Left renal pelvis (tissue), 4 donors: ENCODE measurements at regions not wholly inside any gene's neighbourhood (a gene's known extent, or its start where the extent isn't known, plus 50 kb on each side); places are given as distances from the start of the nearest gene placed in this dataset.
"Not testable (repeated sequence)": the region's sequence is repeated elsewhere in the genome, so short reads cannot be mapped to it uniquely, and the experiment has no call there.

Experiments
- DNase-seq, 4 donors: peaks; one replicate each; pipeline ENCODE4 v3.0.0-alpha.2; 2013; ENCODE audit warnings: low read depth in 4 of 4, low spot score in 3 of 4

DNA sequence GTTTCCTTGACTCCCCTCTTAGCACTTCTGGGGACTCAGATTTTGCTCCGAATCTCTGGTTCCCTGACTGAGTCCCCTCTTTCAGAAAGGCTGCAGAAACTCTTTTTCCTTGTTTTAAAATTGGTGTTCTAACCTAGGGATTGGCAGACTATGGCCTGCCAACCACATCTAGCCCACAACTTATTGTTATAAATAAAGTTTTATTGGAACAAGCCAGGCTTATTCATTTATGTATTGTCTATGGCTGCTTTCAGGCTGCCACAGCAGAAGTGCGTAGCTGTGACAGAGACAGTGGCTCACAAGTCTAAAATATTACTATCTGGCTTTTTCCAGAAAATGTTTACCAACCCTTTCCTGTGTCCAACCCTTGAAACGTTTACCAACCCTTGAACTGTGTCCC, 81.7 kb downstream of the IER5 start:
- no peak for DNase-seq

DNA sequence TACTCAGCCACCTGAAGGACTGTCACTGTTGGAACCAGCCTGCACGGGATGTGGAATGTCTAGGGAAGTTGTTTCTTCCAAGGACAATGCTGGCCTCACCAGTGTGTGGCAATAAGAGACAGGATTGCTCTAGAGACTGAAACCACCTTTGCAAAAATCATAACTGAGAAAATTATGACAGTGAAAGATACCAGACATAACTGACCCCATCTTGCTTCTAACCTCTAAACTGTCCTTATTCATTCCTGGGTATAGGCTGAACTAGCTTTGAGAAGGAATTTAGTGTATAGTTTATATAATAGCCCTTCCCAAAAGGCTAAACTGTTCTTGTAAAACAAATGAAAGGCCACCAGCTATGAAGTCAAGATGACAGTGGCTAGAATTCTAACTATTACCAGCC, 83.6 kb downstream of the IER5 start:
- DNase-seq: no peak

DNA sequence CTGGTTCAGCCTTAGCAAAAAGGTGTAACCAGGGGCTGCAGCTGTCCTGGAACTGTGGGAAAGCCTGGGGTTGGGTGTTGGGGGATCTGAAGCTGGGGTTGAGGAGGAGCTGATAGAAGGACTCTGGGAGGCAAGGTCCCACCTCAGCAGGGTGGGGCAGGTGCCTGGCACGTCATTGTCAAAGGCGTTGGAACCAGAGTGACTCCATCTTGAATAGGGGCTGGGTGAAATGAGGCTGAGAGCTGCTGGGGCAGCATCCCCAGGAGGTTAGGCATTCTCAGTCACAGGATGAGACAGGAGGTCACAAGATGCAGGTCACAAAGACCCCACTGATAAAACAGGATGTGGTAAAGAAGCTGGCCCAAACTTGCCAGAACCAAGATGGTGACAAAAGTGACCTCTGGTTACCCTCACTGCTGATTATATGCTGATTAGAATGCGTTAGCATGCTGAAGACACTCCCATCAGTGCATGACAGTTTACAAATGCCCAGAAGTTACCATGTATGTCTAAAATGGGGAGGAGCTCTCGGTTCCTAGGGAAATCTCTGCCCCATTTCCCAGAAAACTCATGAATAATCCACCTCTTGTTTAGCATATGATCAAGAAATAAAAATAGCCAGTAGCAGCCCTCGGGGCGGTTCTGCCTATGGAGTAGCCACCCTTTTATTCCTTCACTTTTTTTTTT, 85.4 kb downstream of the IER5 start:
- no peak for DNase-seq

DNA sequence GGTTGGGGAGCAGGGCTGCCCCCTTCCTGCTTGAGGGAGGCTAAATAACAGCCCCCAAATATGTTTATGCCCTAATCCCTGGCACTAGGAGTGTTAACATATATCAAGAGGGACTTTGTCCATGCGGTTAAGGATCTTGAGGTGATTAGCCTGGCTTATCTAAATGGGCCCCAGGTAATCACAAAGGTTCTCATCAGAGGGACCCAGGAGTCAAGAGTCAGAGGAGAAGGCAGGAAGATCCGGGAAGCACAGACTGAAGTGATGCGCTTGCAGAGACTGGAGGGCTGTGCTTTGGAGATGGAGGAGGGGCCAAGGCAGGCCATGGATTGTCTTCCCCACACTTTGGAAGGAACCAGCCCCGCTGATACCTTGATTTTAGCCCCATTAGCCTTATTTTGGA, 86.4 kb downstream of the IER5 start:
- no peak for DNase-seq

DNA sequence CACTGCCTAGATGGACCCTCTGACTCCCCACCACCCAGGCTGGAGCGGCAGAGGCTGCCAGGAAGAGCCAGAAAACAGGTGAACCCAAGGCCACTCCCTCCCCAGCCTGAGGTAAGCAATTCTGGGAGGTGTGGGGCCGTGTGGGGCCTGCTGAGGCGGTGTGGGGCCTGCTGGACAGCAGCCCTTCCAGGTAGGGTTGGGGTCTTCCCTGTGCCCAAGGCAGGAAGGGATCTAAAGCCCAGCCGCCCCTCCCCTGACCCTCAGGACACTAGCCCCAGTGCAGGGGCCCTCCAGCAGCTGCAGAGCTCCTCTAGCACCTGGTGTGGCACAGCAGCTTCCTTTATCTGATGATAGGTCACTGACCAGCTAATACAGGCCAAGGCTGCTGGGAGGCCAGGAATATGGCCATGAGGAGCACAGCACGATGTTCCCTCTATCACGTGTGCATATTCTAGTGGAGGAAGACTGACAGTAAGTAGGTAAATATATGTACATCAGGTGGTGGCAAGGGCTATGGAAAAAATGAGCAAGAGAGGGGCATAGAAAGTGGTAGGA, 86.9 kb downstream of the IER5 start:
- DNase-seq: no peak

DNA sequence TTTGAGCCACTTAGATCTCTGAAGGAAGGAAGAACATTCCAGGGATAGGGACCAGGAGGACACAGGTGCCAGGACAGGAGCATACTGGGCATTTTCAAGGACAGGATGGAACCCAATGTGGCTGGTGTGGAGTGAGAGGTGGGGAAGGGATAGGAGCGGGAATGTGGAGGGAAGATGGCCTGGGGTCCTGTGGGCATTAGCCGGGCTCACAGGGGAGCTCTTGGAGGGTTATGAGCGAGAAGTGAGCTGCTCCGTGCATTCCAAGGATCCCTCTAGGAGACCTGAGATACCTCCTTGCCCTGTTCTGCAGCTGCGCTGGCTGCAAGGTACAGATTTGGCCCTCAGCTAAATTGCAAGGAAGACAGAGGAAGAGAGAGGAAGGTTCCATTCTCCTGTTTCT, 87.5 kb downstream of the IER5 start:
- no peak for DNase-seq

DNA sequence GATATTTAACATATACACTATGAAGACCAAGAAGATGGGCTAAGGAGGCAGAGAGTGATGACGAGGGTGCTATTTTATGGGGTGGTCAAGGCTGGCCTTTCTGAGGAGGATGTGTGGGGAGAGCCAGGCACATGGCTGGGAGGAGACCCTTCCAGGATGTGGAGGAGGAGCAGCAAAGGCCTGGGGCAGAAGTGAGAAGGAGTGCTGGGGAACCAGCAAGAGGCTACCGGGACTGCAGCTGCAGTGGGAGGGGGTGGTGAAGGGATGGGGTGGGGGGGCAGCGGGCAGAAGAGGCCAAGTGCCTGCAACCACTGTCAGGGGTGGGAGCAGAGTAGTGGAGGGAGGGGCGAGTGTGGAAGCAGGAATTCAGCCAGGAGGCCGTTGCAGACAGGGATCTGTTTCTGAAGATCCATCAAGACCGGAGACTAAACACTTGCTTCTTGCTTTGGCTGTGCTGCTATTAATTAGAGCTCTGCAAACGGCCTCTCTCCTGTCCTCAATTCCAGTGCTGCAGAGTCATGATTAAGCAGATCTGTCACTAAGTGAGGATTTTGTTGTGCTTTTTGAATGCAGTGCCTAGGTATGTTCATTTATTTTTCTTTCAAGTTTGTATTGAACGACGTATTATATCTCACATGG, 89.9 kb downstream of the IER5 start:
- DNase-seq: no peak

DNA sequence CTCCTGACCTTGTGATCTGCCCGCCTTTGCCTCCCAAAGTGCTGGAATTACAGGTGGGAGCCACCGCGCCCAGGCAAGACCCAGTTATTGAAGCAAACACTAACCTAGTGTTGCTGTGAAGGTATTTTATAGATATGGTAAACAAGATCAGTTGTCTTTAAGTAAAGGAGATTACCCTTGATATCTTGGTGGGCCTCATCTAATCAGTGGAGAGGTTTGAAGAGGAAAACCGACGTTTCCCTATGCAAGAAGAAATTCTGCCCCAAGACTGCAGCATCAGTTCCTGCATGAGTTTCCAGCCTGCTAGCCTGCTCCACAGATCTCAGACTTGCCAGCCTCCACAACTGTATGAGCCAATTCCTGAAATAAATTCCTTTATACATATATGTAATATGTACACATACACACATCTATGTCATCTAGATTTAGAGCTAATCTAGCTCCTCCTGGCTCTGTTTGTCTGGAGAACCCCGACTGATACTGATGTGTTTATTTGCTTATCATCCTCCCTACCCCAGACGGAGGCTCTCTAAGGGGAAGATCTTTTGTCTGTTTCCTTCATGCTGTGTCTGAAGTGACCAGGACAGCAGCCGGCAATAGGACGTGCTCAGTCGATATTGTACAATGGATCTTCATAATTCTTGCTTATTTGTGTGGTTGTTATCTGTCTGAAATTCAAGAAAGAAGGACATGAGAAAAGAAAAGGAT, 90.9 kb downstream of the IER5 start:
- DNase-seq: no peak

DNA sequence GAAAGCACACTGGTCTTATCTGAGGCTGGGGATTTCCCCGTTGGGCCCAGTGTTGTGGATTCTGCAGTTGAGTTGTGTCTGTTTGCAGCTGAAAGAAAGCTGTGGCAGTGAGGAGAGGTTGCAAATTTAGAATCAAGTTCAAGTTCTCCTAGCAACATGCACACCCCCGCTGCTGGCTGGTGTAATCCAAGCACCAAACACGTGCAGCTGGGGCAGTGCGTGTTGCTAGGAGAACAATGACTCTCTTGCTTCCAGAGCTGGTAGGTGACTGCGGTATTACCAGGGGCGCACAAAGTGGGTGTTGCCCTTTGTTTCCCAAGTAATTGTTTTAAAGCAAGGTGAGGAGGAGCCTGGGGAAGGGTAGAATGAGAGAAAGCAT, 91.5 kb downstream of the IER5 start:
- DNase-seq: peak in 2 of 4 donors; percentile 39 to 72

DNA sequence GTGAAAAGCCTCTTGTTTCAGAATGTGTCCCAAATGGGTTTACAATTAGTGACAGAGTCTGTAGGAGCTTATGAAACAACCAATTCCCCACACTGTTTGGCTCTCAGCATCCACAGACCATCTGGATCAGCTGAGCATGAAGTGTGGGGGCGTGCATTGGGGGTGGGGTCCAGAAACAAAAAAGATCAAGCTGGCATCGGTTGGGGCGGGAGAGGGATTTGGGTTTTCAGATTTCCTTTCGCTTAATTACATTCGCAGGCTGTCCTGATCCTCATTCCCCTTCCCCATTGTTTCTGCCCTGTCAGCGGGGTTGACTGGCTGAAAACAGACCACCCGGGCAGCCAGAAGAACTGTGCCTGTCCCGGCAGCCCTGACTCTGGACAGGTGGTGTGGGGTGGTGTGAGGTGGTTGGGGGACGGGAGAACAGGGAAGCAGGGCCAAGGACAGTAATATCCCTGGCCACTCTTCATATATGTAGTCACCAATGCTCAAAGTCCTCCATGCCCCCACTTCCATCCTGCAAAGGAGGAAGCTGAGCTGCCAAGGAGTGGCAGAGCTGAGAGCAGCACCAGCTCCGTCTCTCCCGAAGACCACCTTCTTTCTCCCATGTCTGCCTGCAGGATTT, 92.0 kb downstream of the IER5 start:
- no peak for DNase-seq

DNA sequence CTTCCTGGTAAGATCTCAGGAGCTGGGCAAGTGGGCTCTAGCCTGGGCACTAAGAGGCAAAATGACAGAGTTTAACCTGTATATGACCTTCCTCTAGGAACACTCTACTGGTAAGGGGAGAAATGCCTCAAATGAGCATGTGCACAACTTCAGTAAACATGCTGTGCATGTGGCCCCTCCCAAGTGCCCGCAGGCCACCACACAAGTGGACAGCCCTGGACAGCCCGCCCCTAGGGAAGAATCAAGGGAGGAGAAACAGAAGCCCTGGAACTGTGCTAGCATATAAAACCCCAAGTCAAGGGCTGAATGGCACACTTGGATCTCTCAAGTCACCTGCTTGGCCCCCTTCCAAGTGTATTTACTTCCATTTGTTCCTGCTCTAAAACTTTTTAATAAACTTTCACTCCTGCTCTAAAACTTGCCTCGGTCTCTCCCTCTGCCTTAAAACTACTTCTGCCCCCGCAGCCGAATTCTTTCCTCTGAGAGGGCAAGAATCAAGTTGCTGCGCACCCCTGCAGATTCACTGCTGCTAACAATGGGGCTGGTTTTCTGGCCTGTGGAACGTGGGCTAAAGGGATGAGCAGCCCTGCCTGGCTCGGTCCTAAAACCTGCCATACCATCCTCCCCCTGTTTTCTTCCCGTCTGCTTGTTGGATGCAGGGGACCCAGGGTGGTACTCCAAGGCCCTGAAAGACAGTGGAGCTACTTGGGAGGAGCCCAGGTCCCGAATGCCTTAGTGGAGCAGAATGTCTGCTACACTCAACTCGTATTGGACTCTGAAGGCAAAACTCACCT, 93.5 kb downstream of the IER5 start:
- no peak for DNase-seq

DNA sequence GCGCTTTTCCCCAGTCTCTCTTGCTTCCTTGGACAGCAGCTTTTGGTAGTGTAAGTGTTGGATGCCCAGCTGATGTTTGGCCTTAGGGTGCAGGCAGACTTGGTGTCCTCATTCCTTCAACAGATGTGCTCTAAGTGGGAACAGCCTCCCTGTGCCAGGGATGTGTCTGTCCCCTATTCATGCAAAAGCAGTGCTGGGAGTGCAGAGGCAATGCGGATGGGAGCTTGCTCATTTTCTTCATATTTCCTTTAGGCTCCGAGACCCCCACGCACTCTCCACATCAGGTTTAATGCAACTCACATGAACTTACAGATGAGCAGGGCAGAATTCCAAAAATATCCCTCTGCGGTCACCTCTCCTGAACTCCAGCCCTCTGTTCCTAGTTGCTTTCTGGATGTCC, 96.1 kb downstream of the IER5 start:
- DNase-seq: no peak

DNA sequence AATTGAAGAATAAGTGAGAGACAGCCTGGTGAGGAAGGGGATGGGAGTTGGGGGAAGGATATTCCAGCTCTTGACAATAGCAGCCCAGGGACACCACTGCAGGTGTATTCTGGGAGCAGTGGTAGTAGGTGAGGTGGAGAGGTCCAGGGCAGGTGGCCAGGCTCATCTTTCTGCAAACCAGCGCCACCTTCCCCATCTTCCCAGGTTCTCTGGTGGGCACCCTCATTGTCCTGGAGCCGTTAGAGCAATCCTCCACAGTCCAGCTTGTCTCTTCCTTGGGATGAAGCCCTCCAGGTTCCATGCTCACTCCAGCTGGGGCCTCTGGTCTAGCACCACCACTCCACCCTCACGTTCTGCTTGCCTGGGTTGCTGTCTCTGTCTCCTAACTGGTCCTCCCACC, 97.0 kb downstream of the IER5 start:
- DNase-seq: no peak

DNA sequence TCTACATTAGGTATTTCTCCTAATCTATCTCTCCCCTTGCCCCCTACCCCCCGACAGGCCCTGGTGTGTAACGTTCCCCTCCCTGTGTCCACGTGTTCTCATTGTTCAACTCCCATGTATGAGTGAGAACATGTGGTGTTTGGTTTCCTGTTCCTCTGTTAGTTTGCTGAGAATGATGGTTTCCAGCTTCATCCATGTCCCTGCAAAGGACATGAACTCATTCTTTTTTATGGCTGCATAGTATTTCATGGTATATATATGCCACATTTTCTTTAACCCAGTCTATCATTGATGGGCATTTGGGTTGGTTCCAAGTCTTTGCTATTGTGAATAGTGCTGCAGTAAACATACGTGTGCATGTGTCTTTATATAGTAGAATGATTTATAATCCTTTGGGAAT, 97.6 kb downstream of the IER5 start:
- DNase-seq: not testable (repeated sequence)

DNA sequence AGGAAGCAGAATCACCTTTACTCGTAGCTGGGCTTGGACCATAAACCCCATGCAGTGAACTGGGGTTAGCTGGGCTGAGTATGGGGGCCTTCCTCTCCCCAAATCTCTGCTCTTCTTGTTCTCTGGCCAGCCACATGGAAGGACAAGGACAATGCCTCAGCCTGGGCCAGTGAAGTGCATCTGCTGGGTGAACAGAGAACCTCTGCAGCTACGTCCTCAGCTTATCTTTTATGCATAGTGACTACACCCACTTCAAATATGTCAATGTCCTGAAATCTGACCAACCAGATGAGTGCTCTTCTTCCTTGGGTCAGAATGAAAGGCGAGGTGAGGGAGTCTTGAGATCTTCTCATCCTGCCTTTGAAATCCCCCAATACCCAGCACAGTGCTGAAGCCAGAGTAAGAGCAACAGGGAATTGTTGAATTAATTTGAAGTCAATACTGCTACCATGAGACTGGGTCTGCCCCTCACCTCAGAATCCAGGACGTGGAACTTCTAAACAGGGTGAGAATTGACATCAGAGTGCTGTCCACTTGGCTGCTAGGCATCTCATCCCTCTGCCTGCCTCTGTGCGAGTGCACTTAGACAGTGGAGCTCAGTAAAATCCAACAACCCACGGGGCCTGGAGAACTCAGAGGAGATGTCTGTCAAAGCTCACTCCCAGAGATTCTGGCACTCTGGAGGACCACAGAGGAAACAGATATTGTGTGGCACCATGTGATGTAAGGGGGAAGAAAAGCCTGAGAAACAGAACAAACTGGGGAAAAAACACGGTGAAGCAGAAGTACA, 99.0 kb downstream of the IER5 start:
- DNase-seq: no peak

DNA sequence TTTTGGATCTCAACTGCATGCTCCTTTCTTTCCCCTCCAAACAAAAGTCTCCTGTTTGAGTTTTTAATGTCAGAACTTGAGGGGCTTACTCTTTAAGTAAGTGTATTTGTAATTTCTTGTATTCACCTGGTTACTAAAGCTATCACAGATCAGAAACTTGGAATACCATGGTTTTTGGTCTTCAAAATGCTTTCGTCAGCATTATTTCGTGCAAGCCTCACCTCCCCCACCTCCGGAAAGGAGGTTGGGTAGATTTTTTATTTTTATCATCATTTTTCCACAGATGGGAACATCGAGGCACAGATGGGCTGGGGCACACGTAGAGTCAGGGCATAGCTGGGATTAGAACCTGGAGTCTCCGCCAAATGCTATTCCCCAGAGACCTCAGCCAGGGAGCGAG, 100.7 kb downstream of the IER5 start:
- no peak for DNase-seq

DNA sequence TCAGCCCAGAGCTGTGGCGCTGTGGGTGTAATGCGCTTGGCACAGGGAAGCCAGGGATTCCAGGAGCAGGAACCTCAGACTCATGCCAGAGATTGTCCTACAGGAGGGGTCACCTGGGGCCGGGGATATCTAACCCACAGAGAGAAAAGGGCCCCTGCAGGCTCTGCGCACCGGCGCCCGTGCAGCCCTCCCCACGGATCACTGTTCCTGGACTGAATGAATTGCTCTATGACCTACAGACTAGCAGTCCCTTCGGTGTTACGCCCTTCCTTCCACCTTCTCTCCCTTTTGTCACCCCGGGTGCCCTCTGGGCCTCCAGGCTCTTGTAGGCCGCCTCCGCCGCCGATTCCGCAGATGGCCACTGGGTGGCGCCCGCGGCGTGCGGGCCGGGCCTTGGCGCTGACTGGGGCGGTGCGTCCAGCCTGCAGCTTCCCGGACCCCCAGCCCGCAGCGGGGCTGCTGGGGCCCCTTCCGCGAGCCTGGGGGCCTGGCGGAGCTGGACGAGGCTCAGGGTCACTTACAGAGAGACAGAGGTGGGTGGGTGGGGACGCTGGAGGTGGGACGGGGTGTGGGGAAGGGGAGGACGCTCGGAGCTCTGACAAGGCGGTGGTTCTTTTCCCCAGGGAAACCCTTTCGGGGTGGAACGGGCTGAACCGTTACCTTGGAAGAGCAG, 101.3 kb downstream of the IER5 start:
- no peak for DNase-seq

DNA sequence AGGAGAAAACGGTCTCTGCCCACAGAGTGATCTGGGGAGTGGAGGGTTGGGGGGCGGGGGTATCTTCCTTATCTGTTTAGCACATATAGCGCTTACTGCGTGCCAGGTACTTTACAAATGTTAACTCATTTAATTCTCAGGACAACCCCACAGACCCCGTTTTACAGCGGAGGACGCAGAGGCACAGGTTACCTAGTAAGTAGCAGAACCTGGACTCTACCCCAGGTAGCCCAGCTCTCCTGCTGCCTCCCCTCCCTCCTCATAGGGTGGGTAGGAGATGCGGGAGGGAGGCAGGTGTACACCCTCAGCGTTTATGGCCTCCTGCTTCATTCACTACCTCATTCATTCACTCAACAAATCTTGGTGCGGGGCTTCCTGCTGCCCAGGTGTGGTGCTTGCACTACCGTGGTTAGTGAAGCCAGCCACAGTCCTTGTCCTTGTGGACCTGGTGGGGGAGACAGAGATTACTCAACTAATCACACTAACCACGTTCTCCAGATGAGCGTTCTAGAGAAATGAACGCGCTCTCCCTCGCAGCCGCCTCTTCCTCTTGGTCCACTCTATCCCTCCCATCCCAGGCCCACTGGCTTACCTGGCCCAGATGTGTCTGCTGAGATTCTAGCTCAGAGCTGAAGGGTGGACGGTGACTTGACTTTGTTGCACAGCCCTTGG, 102.0 kb downstream of the IER5 start:
- DNase-seq: no peak
